NCI-H1694 treated with DMSO at 0.1 percent for 48 hours (cell line): ENCODE measurements at regions not wholly inside any gene's neighbourhood (a gene's known extent, or its start where the extent isn't known, plus 50 kb on each side); places are given as distances from the start of the nearest gene placed in this dataset.

Source experiments
- DNase-seq: peaks from one replicate; lab custom pipeline; 2025; lab: John Stamatoyannopoulos, UW

GRCh38 chr17:69900101-69900500 lies 174.9 kb upstream of the KCNJ16 start:
- no peak for DNase-seq

DNA sequence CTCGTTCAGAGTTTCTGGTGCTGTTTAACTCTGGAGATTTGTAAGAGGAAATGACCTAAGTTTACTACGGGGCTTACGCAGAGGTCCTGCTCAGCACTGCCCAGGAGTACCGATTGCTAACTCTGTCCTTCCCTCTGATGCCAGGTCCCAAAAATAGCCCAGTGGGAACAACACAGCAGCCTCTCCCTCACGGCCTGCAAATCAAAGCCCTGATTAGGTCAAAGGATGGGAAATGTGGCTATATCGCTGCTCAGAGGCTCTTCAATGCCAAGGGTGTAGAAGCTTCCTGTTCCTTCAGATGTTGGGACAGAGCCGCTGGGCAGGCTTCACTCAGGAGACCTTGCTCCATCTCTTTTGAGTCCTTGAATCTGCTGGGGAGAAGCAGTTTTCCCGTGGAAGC lies 174.2 kb upstream of the KCNJ16 start:
- no peak for DNase-seq

GRCh38 chr17:69906306-69906705 lies 168.7 kb upstream of the KCNJ16 start:
- DNase-seq, result no peak

- no peak for DNase-seq
Observed at GRCh38 chr17:69907132-69907847, 167.7 kb upstream of the KCNJ16 start.

DNA sequence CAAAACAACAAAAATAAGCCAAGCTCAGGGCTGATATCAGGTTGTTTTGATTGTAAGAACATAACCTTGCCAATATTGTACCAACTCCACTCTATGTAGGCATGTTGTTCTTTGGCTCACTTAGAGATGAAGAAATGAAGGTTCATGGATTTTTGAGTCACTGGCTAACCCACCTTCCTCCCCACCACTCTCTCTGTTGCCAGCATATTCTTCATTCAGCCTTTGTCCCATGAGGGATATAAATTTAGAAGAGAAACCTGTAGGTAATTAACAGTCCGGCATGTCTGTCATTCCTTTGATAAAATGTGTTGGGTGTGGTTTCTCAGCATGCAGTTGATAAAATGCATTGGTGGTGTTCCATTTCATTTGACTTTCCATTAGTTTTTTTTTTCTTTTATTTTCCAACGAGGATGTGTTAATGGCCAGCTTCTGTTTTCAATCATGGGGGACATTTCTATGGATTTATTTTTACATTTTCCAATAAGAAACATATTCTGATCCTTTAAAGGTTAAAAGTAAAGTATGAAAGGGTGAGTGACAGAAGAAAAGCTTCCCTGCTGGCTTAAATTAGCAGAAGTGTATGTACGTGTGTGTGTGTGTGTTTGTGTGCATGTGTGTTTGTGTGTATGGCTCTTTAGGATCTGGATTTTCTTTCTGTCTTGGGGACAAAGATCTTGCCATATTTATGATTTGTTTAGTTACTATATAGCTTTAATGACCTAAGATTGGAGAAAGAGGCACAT lies 166.2 kb upstream of the KCNJ16 start:
- DNase-seq, result no peak

DNA sequence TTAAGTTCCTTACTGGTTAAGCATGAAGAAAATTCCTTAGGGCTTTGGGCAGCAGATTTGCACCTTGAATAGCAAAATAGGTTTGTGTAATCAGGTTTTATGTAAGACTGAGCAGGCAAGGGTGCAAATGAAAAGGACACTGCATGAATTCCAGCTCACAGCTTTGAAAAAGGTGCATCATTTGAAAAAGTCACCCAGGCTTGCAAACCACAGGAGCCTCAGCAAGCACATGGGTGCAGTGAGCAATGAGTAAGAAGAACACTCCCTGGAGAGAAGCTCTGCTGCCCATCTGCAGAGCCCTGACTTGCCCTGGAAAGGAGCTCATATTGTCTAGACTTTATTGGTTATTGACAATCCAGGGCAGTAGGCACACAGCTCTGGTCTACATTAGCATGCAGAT lies 165.6 kb upstream of the KCNJ16 start:
- DNase-seq, result no peak

DNA sequence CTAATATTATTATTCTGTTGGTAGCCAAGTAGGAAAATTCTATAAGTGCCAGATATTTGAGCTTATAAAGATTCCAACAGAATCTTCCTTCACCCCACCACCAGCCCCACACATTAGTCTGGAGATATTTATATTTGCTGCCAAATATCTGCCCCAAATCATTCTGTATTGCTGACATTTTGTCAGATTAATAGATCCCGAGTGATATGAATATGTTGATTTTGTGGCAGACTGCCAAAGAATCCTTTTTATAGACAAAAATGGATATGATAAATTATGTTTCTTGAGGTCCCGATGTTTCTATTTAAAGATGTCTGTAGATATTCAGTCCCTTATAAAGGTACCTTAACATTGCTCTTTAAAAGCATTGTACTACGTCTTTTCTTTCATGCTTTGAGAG lies 162.2 kb upstream of the KCNJ16 start:
- no peak for DNase-seq

DNA sequence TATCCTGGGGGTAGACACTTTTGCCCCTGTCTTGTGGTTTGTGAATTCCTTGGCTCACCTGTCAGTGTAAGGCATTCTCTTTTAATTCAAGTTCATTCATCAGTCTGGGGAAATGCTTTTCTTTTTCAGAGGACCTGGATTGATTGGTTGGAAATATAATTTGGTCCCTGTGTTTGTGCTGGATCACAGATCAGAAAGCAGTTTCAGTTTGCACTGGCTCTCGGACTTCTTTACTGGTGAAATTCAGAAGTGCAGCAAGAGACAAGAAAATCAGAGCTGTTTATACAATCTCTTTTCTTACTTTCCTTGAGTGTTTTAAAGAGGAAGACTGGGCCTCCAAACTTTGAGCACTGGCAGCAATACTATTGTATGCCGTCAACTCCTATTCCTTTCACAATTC lies 161.8 kb upstream of the KCNJ16 start:
- no peak for DNase-seq

GRCh38 chr17:69913616-69914015 lies 161.4 kb upstream of the KCNJ16 start:
- DNase-seq, result no peak

DNA sequence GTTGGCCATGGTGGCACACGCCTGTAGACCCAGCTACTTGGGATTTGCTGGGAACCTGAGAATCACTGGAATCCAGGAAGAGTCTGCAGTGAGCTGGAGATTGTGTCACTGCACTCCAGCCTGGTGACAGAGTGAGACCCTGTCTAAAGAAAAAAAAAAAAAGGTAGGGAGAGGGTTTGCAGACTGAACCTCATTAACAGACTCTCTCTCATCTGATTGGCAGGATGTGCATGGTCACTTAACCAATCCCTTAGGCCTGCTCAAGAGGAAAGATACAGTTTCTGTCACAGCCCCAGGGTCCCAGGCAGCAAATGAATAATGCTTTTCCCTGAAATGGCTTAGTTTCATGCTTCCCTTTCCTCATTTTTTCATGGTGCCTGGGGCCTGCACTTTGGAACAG lies 160.5 kb upstream of the KCNJ16 start:
- no peak for DNase-seq

- DNase-seq, result no peak
Observed at GRCh38 chr17:69916761-69917160, 158.3 kb upstream of the KCNJ16 start.

DNA sequence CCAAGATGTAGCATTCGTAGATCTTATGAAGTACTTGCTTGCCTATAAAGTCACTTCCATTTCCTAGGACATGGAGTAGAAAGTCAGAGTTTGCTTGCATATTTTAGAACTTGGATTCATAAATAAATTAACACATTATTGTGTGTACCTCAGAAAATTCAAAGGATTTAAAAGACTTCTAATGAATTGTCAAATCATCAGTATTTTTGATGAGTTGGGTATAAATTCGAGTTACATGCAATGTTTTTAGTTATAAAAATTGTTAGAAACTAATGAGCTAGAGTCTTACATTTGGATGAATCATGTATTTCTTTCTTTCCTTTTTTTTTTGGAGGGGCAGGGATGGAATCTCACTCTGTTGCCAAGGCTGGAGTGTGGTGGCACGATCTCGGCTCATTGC lies 156.9 kb upstream of the KCNJ16 start:
- DNase-seq, result no peak

GRCh38 chr17:69919789-69920188 lies 155.2 kb upstream of the KCNJ16 start:
- no peak for DNase-seq

DNA sequence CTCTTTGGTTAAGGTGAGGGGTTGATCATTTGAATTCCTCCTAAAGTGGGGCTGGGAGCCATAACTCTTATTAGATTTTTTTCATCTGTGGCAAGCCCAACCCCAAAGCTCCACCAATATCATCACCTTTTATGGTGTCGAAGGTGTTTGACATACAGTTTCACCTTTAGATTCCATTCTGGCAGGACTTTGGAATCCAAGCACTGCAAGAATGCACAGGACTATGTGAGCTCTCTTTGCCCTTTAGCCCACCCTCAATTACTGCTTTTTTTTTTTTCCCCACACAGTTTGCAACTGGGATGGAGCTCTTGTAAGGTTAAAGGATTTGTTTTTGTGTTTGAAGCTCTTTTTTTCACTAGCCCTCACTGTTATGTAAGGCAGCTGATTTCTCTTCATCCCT lies 154.0 kb upstream of the KCNJ16 start:
- no peak for DNase-seq

GRCh38 chr17:69928611-69929010 lies 146.4 kb upstream of the KCNJ16 start:
- no peak for DNase-seq

DNA sequence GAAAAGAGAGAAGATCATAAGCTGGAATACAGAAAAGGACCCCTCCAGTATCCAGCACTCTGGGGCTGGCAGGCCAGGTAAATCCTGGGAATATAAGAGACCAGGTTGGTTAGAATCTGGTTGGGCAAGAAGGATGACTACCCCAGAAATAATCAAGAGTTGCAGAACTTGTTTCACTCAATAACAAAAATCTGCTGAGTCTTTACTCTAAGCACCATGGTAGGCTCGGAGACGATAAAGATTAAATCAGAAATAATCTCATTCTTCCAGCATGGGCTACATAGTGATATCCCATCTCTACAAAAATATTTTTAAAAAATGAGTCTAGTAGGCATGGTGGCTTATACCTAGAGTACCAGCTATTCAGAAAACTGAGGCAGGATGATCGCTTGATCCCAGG lies 138.0 kb upstream of the KCNJ16 start:
- DNase-seq, result no peak

GRCh38 chr17:69943058-69943457 lies 132.0 kb upstream of the KCNJ16 start:
- no peak for DNase-seq

DNA sequence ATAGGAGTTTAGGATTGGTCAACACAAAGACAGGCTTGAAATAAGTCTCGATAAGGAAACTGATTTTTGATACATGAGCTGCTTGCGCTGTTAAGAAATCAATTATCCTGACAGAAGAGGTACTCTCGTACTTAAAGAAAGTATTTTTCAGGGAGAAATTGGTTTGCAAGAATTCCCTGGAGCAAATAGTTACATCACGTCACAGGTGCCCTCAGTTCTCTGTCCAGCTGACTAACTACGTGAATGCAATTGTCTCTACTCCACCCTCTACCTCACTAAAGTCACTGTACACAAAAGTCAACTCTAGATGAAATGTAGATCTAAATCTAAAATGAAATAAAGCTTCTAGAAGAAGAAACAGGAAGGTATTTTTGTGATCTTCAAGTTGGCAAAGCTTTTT lies 130.6 kb upstream of the KCNJ16 start:
- no peak for DNase-seq

GRCh38 chr17:69945698-69946185 lies 129.3 kb upstream of the KCNJ16 start:
- DNase-seq, result no peak

DNA sequence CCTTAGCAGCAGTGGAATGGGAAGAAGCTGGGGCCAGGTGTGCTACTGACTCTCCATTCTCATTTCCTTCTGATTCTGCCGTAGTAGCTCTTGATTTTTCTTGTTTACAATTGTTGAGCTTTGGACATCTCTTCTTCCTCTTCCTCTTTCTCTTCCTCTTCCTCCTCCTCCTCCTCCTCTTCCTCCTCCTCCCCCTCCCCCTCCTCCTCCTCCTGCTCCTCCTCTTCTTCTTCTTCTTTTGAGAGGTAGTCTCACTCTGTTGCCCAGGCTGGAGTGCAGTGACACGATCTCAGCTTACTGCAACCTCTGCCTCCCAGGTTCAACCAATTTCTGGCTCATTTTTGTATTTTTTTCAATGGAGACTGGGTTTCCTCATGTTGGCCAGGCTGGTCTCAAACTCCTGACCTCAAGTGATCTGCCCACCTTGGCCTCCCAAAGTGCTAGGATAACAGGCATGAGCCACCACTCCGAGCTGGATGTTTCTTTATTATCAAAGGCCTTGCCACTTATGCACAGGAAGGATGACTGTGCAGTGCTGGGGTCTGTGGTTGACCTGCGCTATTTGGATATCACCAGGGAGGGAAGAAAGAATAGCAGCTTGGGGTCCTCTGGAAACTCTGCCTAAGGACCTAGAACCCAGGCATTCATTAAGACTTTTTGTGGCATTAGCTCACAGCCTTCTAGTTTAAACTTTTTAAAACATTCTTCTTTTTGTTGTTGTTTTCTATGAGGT lies 127.8 kb upstream of the KCNJ16 start:
- DNase-seq, result no peak

GRCh38 chr17:69948406-69948805 lies 126.6 kb upstream of the KCNJ16 start:
- DNase-seq, result no peak

- no peak for DNase-seq
Observed at GRCh38 chr17:69949496-69949895, 125.5 kb upstream of the KCNJ16 start.
